MM.1S (cell line): ENCODE measurements at regions not wholly inside any gene's neighbourhood (a gene's known extent, or its start where the extent isn't known, plus 50 kb on each side); places are given as distances from the start of the nearest gene placed in this dataset.

ENCODE experiments used
- DNase-seq: peaks from one replicate; pipeline ENCODE4 v3.0.0-alpha.2; 2015
- H2AFZ ChIP-seq: fragments of 300-600 bp; sonication (generic); 2 replicates; pipeline ENCODE4 v1.6.0; 2016; ENCODE audit warnings: antibody characterized with exemption, low read length
- H3F3A ChIP-seq: fragments of 300-600 bp; sonication (generic); 2 replicates; pipeline ENCODE4 v1.6.1; 2016; ENCODE audit warnings: mild to moderate bottlenecking, antibody characterized with exemption, low read length, moderate library complexity, mixed read lengths; ENCODE audit not compliant: insufficient read depth
- H3K27ac ChIP-seq: fragments of 300-600 bp; sonication (generic); 2 replicates; pipeline ENCODE4 v1.5.1; 2016; ENCODE audit warnings: mild to moderate bottlenecking, low read length
- H3K27me3 ChIP-seq: fragments of 300-600 bp; sonication (generic); replicated peaks from 2 replicates; pipeline ENCODE4 v1.6.0; 2016; ENCODE audit warnings: low read length; ENCODE audit not compliant: insufficient read depth
- H3K36me3 ChIP-seq: fragments of 300-600 bp; sonication (generic); replicated peaks from 2 replicates; pipeline ENCODE4 v1.6.1; 2016; ENCODE audit warnings: mild to moderate bottlenecking, low read length, mixed read lengths; ENCODE audit not compliant: insufficient read depth
- H3K4me1 ChIP-seq: fragments of 300-600 bp; sonication (generic); 2 replicates; pipeline ENCODE4 v1.6.1; 2016; ENCODE audit warnings: low read length, mixed read lengths
- H3K4me2 ChIP-seq: fragments of 300-600 bp; sonication (generic); 2 replicates; pipeline ENCODE4 v1.6.0; 2016; ENCODE audit warnings: low read depth, low read length
- H3K4me3 ChIP-seq: fragments of 300-600 bp; sonication (generic); 2 replicates; pipeline ENCODE4 v1.5.1; 2016; ENCODE audit warnings: low read length, mixed read lengths
- H3K79me2 ChIP-seq: fragments of 300-600 bp; sonication (generic); 2 replicates; pipeline ENCODE4 v1.6.1; 2016; ENCODE audit warnings: mixed run types, low read length, mixed read lengths
- H3K9ac ChIP-seq: fragments of 300-600 bp; sonication (generic); 2 replicates; pipeline ENCODE4 v1.6.1; 2016; ENCODE audit warnings: low read length, mixed read lengths
- H3K9me2 ChIP-seq: fragments of 300-600 bp; sonication (generic); replicated peaks from 2 replicates; pipeline ENCODE4 v1.6.1; 2016; ENCODE audit warnings: mild to moderate bottlenecking, low read length, mixed read lengths; ENCODE audit not compliant: insufficient read depth
- H3K9me3 ChIP-seq: fragments of 300-600 bp; sonication (generic); replicated peaks from 2 replicates; pipeline ENCODE4 v1.6.1; 2016; ENCODE audit warnings: mild to moderate bottlenecking, low read length, mixed read lengths; ENCODE audit not compliant: insufficient read depth
- H4K20me1 ChIP-seq: fragments of 300-600 bp; sonication (generic); 2 replicates; pipeline ENCODE4 v1.6.1; 2016; ENCODE audit warnings: mild to moderate bottlenecking, low read length, moderate library complexity, mixed read lengths; ENCODE audit not compliant: insufficient read depth
- CTCF ChIP-seq: fragments of 300-600 bp; sonication (generic); IDR thresholded peaks from 2 replicates; pipeline ENCODE4 v1.5.1; 2016; ENCODE audit warnings: antibody characterized with exemption, low read length, mixed read lengths
- EZH2 ChIP-seq: fragments of 300-600 bp; sonication (generic); optimal IDR thresholded peaks from 2 replicates; pipeline ENCODE3; 2017; ENCODE audit warnings: low read depth, mild to moderate bottlenecking, antibody characterized with exemption, low read length, mixed read lengths
- EZH2phosphoT487 ChIP-seq: fragments of 300-600 bp; sonication (generic); IDR thresholded peaks from 2 replicates; pipeline ENCODE4 v1.6.1; 2018; ENCODE audit warnings: antibody characterized with exemption, low read length

GRCh38 chr12:126112849-126113248 lies 1047.6 kb downstream of the AACS start:
- no peak overlapping the region for H3K9ac ChIP-seq
- no peaks in the 10 kb centered on the region for H3K9me3 ChIP-seq
- no peak overlapping the region for H2AFZ ChIP-seq
- no peaks in the 10 kb centered on the region for H4K20me1 ChIP-seq
- no peaks in the 10 kb centered on the region for H3K36me3 ChIP-seq
- DNase-seq = no peak
- no peak overlapping the region for H3K27ac ChIP-seq
- H3K4me3 ChIP-seq = no peak overlapping the region
- H3K27me3 ChIP-seq = no peaks in the 10 kb centered on the region
- H3K4me2 ChIP-seq = no peak overlapping the region
- H3F3A ChIP-seq = no peaks in the 10 kb centered on the region
- no peaks in the 10 kb centered on the region for H3K4me1 ChIP-seq
- H3K9me2 ChIP-seq = no peaks in the 10 kb centered on the region
- H3K79me2 ChIP-seq = no peaks in the 10 kb centered on the region
- TF ChIP-seq CTCF = no peak
- no peak for TF ChIP-seq EZH2phosphoT487
- TF ChIP-seq EZH2 = no peak

- H3K4me1 ChIP-seq = no peaks in the 10 kb centered on the region
- H3K27me3 ChIP-seq = no peaks in the 10 kb centered on the region
- H3K79me2 ChIP-seq = no peaks in the 10 kb centered on the region
- H3K27ac ChIP-seq = no peak overlapping the region
- no peaks in the 10 kb centered on the region for H4K20me1 ChIP-seq
- H3K9ac ChIP-seq = no peak overlapping the region
- H2AFZ ChIP-seq = no peak overlapping the region
- H3K4me2 ChIP-seq = no peak overlapping the region
- no peaks in the 10 kb centered on the region for H3K9me3 ChIP-seq
- H3F3A ChIP-seq = no peaks in the 10 kb centered on the region
- TF ChIP-seq CTCF = no peak
- no peak for TF ChIP-seq EZH2
- no peak for TF ChIP-seq EZH2phosphoT487
- no peaks in the 10 kb centered on the region for H3K36me3 ChIP-seq
- no peak overlapping the region for H3K4me3 ChIP-seq
- no peaks in the 10 kb centered on the region for H3K9me2 ChIP-seq
- no peak for DNase-seq
Measured at GRCh38 chr12:126114441-126114840, 1049.2 kb downstream of the AACS start.

GRCh38 chr12:126117502-126117901 lies 1052.3 kb downstream of the AACS start:
- no peaks in the 10 kb centered on the region for H4K20me1 ChIP-seq
- H3K9me2 ChIP-seq = no peaks in the 10 kb centered on the region
- H3K27me3 ChIP-seq = no peaks in the 10 kb centered on the region
- no peaks in the 10 kb centered on the region for H3K36me3 ChIP-seq
- no peak overlapping the region for H3K9ac ChIP-seq
- TF ChIP-seq EZH2phosphoT487 (no peak), CTCF (no peak), EZH2 (no peak)
- no peak overlapping the region for H3K4me2 ChIP-seq
- H3K79me2 ChIP-seq = no peaks in the 10 kb centered on the region
- H3K4me3 ChIP-seq = no peak overlapping the region
- DNase-seq = no peak
- no peak overlapping the region for H3K27ac ChIP-seq
- no peaks in the 10 kb centered on the region for H3F3A ChIP-seq
- no peak overlapping the region for H2AFZ ChIP-seq
- H3K4me1 ChIP-seq = no peaks in the 10 kb centered on the region
- H3K9me3 ChIP-seq = no peaks in the 10 kb centered on the region
